ENCODE measurements at regions not wholly inside any gene's neighbourhood (a gene's known extent, or its start where the extent isn't known, plus 50 kb on each side); places are given as distances from the start of the nearest gene placed in this dataset.

- TF ChIP-seq CTCF (IDR thresholded peaks at IDR 0.05) = no peak
- TF ChIP-seq EP300 (IDR thresholded peaks at IDR 0.05) = no peak
- TF ChIP-seq POLR2A (IDR thresholded peaks at IDR 0.05) = no peak
- no peak for TF ChIP-seq POLR2AphosphoS5 (IDR thresholded peaks at IDR 0.05)
These were observed 63.3 kb upstream of the ITPRID2 start for GRCh38 chr2:181828122-181828705.

Measured in upper lobe of left lung (tissue), 4 donors.